Renal cortex interstitium (tissue), 11 donors: ENCODE measurements at regions not wholly inside any gene's neighbourhood (a gene's known extent, or its start where the extent isn't known, plus 50 kb on each side); places are given as distances from the start of the nearest gene placed in this dataset.

Source experiments
- DNase-seq, 11 donors: peaks; one replicate each; pipeline ENCODE4 v3.0.0-alpha.2; 2013; ENCODE audit warnings: low read depth in 9 of 11, low spot score in 4 of 11; ENCODE audit errors: extremely low read depth in 1 of 11

GRCh38 chr3:132784502-132785025, 62.4 kb upstream of the NPHP3 start:
- DNase-seq: no peak

GRCh38 chr3:132783152-132783551, 60.9 kb upstream of the NPHP3 start:
- DNase-seq: no peak

GRCh38 chr3:132781922-132782321, 59.7 kb upstream of the NPHP3 start:
- DNase-seq: no peak

- no peak for DNase-seq
Measured at GRCh38 chr3:132777171-132777570, 55.0 kb upstream of the NPHP3 start.

- no peak for DNase-seq
Measured at GRCh38 chr3:132773071-132773619, 50.9 kb upstream of the NPHP3 start.

- no peak for DNase-seq
Measured at GRCh38 chr3:132772252-132772651, 50.0 kb upstream of the NPHP3 start.
